GM23248 (cell line): ENCODE measurements at regions not wholly inside any gene's neighbourhood (a gene's known extent, or its start where the extent isn't known, plus 50 kb on each side); places are given as distances from the start of the nearest gene placed in this dataset.

Experiments
- EZH2 ChIP-seq: fragments of 200-600 bp; sonication (generic); IDR thresholded peaks from 2 replicates; pipeline ENCODE4 v1.6.1; 2018; ENCODE audit warnings: antibody characterized with exemption, mild to moderate bottlenecking; ENCODE audit not compliant: insufficient read depth, poor library complexity, severe bottlenecking
- EZH2phosphoT487 ChIP-seq: fragments of 200-600 bp; sonication (generic); IDR thresholded peaks from 2 replicates; pipeline ENCODE4 v1.6.1; 2018; ENCODE audit warnings: antibody characterized with exemption, moderate library complexity, mild to moderate bottlenecking, low read depth; ENCODE audit not compliant: insufficient read depth

DNA sequence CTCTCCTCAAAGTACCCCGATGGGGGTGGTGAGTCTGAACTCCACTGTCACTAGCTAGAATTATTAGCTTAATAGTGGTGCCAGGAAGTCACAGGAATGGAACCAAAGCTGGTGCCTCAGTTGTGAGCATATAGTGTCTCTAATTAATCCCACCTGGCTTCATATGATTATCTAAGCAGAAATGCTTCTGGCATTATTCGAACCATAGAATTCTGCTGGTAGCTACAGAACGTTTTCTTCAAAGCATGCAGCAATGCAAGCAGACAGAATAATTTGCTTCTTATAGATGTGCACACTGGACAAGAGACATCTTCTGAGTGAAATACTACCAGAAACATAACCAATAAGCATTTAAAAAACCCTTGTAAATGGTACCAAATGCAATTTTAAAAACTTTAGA, 160.9 kb downstream of the IMPG2 start:
- TF ChIP-seq EZH2phosphoT487: no peak
- TF ChIP-seq EZH2: no peak
